HFFc6 (cell line): ENCODE measurements at regions not wholly inside any gene's neighbourhood (a gene's known extent, or its start where the extent isn't known, plus 50 kb on each side); places are given as distances from the start of the nearest gene placed in this dataset.

ENCODE experiments used
- DNase-seq: peaks from one replicate; pipeline ENCODE4 v3.0.0-alpha.2; 2018
- H3K27ac Mint-ChIP-seq: 2 replicates; pipeline ENCODE4 v1.8.0; 2020; ENCODE audit warnings: mild to moderate bottlenecking, mixed read lengths
- H3K27me3 Mint-ChIP-seq: 2 replicates; pipeline ENCODE4 v1.8.0; 2021; ENCODE audit warnings: mild to moderate bottlenecking, moderate library complexity, mixed read lengths; ENCODE audit not compliant: insufficient read depth
- H3K36me3 Mint-ChIP-seq: 2 replicates; pipeline ENCODE4 v1.8.0; 2021; ENCODE audit warnings: low read depth, mixed read lengths
- H3K4me1 Mint-ChIP-seq: 2 replicates; pipeline ENCODE4 v1.8.0; 2020; ENCODE audit warnings: low read depth, mixed read lengths
- H3K4me3 Mint-ChIP-seq: 2 replicates; pipeline ENCODE4 v1.8.0; 2020; ENCODE audit warnings: mild to moderate bottlenecking, moderate library complexity, mixed read lengths
- H3K9me3 Mint-ChIP-seq: 2 replicates; pipeline ENCODE4 v1.8.0; 2020; ENCODE audit warnings: mild to moderate bottlenecking, mixed read lengths
- CTCF ChIP-seq: fragments of 200-600 bp; sonication (generic); IDR thresholded peaks from 2 replicates; pipeline ENCODE4 v1.5.0; 2021; ENCODE audit warnings: antibody characterized with exemption, mild to moderate bottlenecking

GRCh38 chr13:74056801-74057542 lies 77.2 kb downstream of the KLF12 start:
- Mint-ChIP-seq H3K27me3 (no peaks in the 10 kb centered on the region), H3K4me3 (no peak overlapping the region), H3K4me1 (peaks cover 35% of the 10 kb centered on the region), H3K9me3 (no peaks in the 10 kb centered on the region; the same call in 1 of the 2 replicates), H3K36me3 (peaks cover 23% of the 10 kb centered on the region), H3K27ac (no peak overlapping the region)
- no peak for TF ChIP-seq CTCF
- no peak for DNase-seq

GRCh38 chr13:74052402-74052928 lies 81.7 kb downstream of the KLF12 start:
- DNase-seq: no peak
- H3K36me3 Mint-ChIP-seq: peaks cover 9% of the 10 kb centered on the region
- H3K4me1 Mint-ChIP-seq: peaks cover 48% of the 10 kb centered on the region
- no peak overlapping the region for H3K27ac Mint-ChIP-seq
- no peaks in the 10 kb centered on the region for H3K9me3 Mint-ChIP-seq
- H3K27me3 Mint-ChIP-seq: peaks cover 2% of the 10 kb centered on the region; the same call in 1 of the 2 replicates
- TF ChIP-seq CTCF: no peak
- H3K4me3 Mint-ChIP-seq: no peak overlapping the region

- Mint-ChIP-seq H3K27me3 (peaks cover 2% of the 10 kb centered on the region; the same call in 1 of the 2 replicates), H3K27ac (no peak overlapping the region), H3K36me3 (peaks cover 15% of the 10 kb centered on the region), H3K4me3 (no peak overlapping the region), H3K9me3 (no peaks in the 10 kb centered on the region), H3K4me1 (peaks cover 45% of the 10 kb centered on the region)
- TF ChIP-seq CTCF: no peak
- DNase-seq: no peak
These were observed 85.4 kb downstream of the KLF12 start for GRCh38 chr13:74048756-74049155.

- H3K9me3 Mint-ChIP-seq: no peaks in the 10 kb centered on the region
- H3K4me3 Mint-ChIP-seq: no peak overlapping the region
- no peak overlapping the region for H3K27ac Mint-ChIP-seq
- no peak for DNase-seq
- H3K36me3 Mint-ChIP-seq: peaks cover 15% of the 10 kb centered on the region
- no peak for TF ChIP-seq CTCF
- peaks cover 40% of the 10 kb centered on the region for H3K4me1 Mint-ChIP-seq
- H3K27me3 Mint-ChIP-seq: peaks cover 2% of the 10 kb centered on the region; the same call in 1 of the 2 replicates
These were observed 86.1 kb downstream of the KLF12 start for GRCh38 chr13:74047931-74048600.

- H3K36me3 Mint-ChIP-seq: peaks cover 15% of the 10 kb centered on the region
- DNase-seq: no peak
- TF ChIP-seq CTCF: no peak
- no peaks in the 10 kb centered on the region for H3K9me3 Mint-ChIP-seq
- H3K27ac Mint-ChIP-seq: no peak overlapping the region
- H3K27me3 Mint-ChIP-seq: peaks cover 2% of the 10 kb centered on the region
- H3K4me3 Mint-ChIP-seq: no peak overlapping the region
- peaks cover 45% of the 10 kb centered on the region for H3K4me1 Mint-ChIP-seq
These were observed 87.8 kb downstream of the KLF12 start for GRCh38 chr13:74046431-74046830.
